Sigmoid colon (tissue), 6 donors: ENCODE measurements at regions not wholly inside any gene's neighbourhood (a gene's known extent, or its start where the extent isn't known, plus 50 kb on each side); places are given as distances from the start of the nearest gene placed in this dataset.

ENCODE experiments used
- DNase-seq: peaks from one replicate; pipeline ENCODE4 v3.0.0-alpha.2; 2019
- H3K27ac ChIP-seq, 4 donors: fragments of 200-600 bp; sonication (generic); one replicate each; pipeline ENCODE4 v1.5.1; 2016 to 2019; ENCODE audit warnings: mild to moderate bottlenecking in 1 of 4
- H3K27me3 ChIP-seq, 3 donors: fragments of 200-600 bp; sonication (generic); one replicate each; pipeline ENCODE4 v1.5.1; 2019; ENCODE audit warnings: mild to moderate bottlenecking in 1 of 3
- H3K36me3 ChIP-seq, 4 donors: fragments of 200-600 bp; sonication (generic); one replicate each; pipeline ENCODE4 v1.5.1; 2016 to 2019
- H3K4me1 ChIP-seq, 4 donors: fragments of 200-600 bp; sonication (generic); one replicate each; pipeline ENCODE4 v1.5.1; 2017 to 2019
- H3K4me3 ChIP-seq, 4 donors: fragments of 200-600 bp; sonication (generic); one replicate each; pipeline ENCODE4 v1.5.1; 2017 to 2019; ENCODE audit warnings: mild to moderate bottlenecking in 2 of 4, moderate library complexity in 1 of 4
- H3K9me3 ChIP-seq, 4 donors: fragments of 200-600 bp in 3 of 4; sonication (generic) in 3 of 4; one replicate each; pipeline versions ENCODE4 v1.5.1 to v1.6.1; 2013 to 2019
- CTCF ChIP-seq, 4 experiments: fragments of 450-650 bp in 3 of 4; fragments of 200-600 bp in 1 of 4; IDR thresholded peaks; one replicate each; pipeline ENCODE4 v1.5.1; 2016 to 2019; ENCODE audit warnings: antibody characterized with exemption in 4 of 4, mild to moderate bottlenecking in 3 of 4, moderate library complexity in 2 of 4
- EP300 ChIP-seq, 4 donors: sonication (generic); formaldehyde crosslinking; IDR thresholded peaks; one replicate each; pipeline ENCODE4 v1.6.1; 2017; ENCODE audit warnings: antibody characterized with exemption in 4 of 4
- POLR2A ChIP-seq, 2 donors: fragments of 450-650 bp; IDR thresholded peaks; one replicate each; pipeline ENCODE4 v1.6.1; 2016; ENCODE audit warnings: antibody characterized with exemption in 2 of 2, mild to moderate bottlenecking in 2 of 2, moderate library complexity in 2 of 2
- POLR2AphosphoS5 ChIP-seq, 4 donors: sonication (generic); formaldehyde crosslinking; IDR thresholded peaks; one replicate each; pipeline ENCODE4 v1.6.1; 2017; ENCODE audit warnings: antibody characterized with exemption in 4 of 4
- WGBS, 2 donors: extraction: QIAGEN DNeasy Blood & Tissue Kit; methylation state at CpG; one replicate each; pipeline ENCODE4 v1.1.7; 2013; 5-methylcytosine and 5-hydroxymethylcytosine counted together
- intact Hi-C: fragments of 100-400 bp; cut with DNase I; formaldehyde crosslinking; loops from one replicate; pipeline ENCODE4 v1.15.1; 2023
- donor health status: healthy with polysubstance abuse.
- donor health status: healthy.

- DNase-seq = no peak
- Histone ChIP-seq H3K9me3 (no peaks in the 10 kb centered on the region), H3K36me3 (no peaks in the 10 kb centered on the region), H3K27ac (no peak overlapping the region), H3K4me3 (no peak overlapping the region), H3K4me1 (no peaks in the 10 kb centered on the region), H3K27me3 (no peaks in the 10 kb centered on the region)
- no peak for TF ChIP-seq EP300 (IDR thresholded peaks at IDR 0.05)
- no peak for TF ChIP-seq CTCF (IDR thresholded peaks at IDR 0.05)
- no peak for TF ChIP-seq POLR2AphosphoS5 (IDR thresholded peaks at IDR 0.05)
- no peak for TF ChIP-seq POLR2A (IDR thresholded peaks at IDR 0.05)
- intact Hi-C loops = no loop called here
These were observed 79.1 kb upstream of the FAM120A start for GRCh38 chr9:93372391-93372790.

GRCh38 chr9:93376411-93376810, 75.1 kb upstream of the FAM120A start:
- Histone ChIP-seq H3K27me3 (no peaks in the 10 kb centered on the region), H3K4me1 (no peaks in the 10 kb centered on the region), H3K27ac (no peak overlapping the region), H3K36me3 (no peaks in the 10 kb centered on the region), H3K4me3 (no peak overlapping the region), H3K9me3 (no peaks in the 10 kb centered on the region)
- DNase-seq = no peak
- TF ChIP-seq POLR2A (IDR thresholded peaks at IDR 0.05) (no peak), POLR2AphosphoS5 (IDR thresholded peaks at IDR 0.05) (no peak), EP300 (IDR thresholded peaks at IDR 0.05) (no peak), CTCF (IDR thresholded peaks at IDR 0.05) (no peak)
- intact Hi-C loops = no loop called here

- Histone ChIP-seq H3K4me3 (no peak overlapping the region), H3K27me3 (no peaks in the 10 kb centered on the region), H3K9me3 (no peaks in the 10 kb centered on the region), H3K4me1 (no peaks in the 10 kb centered on the region), H3K27ac (no peak overlapping the region), H3K36me3 (no peaks in the 10 kb centered on the region)
- no peak for DNase-seq
- intact Hi-C loops = no loop called here
- TF ChIP-seq POLR2A (IDR thresholded peaks at IDR 0.05) = no peak
- TF ChIP-seq CTCF (IDR thresholded peaks at IDR 0.05) = no peak
- TF ChIP-seq EP300 (IDR thresholded peaks at IDR 0.05) = no peak
- TF ChIP-seq POLR2AphosphoS5 (IDR thresholded peaks at IDR 0.05) = no peak
- 94% methylated on average over 6 of the region's 6 CpGs for WGBS, 2 donors
These were observed 73.2 kb upstream of the FAM120A start for GRCh38 chr9:93378276-93378675.

- intact Hi-C loops = no loop called here
- Histone ChIP-seq H3K27me3 (no peaks in the 10 kb centered on the region), H3K4me1 (no peaks in the 10 kb centered on the region), H3K4me3 (no peak overlapping the region), H3K27ac (no peak overlapping the region), H3K9me3 (no peaks in the 10 kb centered on the region), H3K36me3 (no peaks in the 10 kb centered on the region)
- DNase-seq = no peak
- TF ChIP-seq CTCF (IDR thresholded peaks at IDR 0.05) (no peak), POLR2A (IDR thresholded peaks at IDR 0.05) (no peak), POLR2AphosphoS5 (IDR thresholded peaks at IDR 0.05) (no peak), EP300 (IDR thresholded peaks at IDR 0.05) (no peak)
- WGBS, 2 donors = 96 to 100% methylated on average over 1 of the region's 1 CpG
These were observed 72.4 kb upstream of the FAM120A start for GRCh38 chr9:93379051-93379450.

- Histone ChIP-seq H3K27ac (no peak overlapping the region), H3K27me3 (no peaks in the 10 kb centered on the region), H3K4me3 (no peak overlapping the region), H3K4me1 (no peaks in the 10 kb centered on the region), H3K36me3 (no peaks in the 10 kb centered on the region), H3K9me3 (no peaks in the 10 kb centered on the region)
- no peak for DNase-seq
- TF ChIP-seq EP300 (IDR thresholded peaks at IDR 0.05) = no peak
- TF ChIP-seq POLR2AphosphoS5 (IDR thresholded peaks at IDR 0.05) = no peak
- TF ChIP-seq POLR2A (IDR thresholded peaks at IDR 0.05) = no peak
- no peak for TF ChIP-seq CTCF (IDR thresholded peaks at IDR 0.05)
- WGBS, 2 donors = 29 to 68% methylated on average over 3 of the region's 3 CpGs
- intact Hi-C loops = no loop called here
These were observed 71.0 kb upstream of the FAM120A start for GRCh38 chr9:93380410-93381060.
